K562 (cell line): ENCODE measurements at regions not wholly inside any gene's neighbourhood (a gene's known extent, or its start where the extent isn't known, plus 50 kb on each side); places are given as distances from the start of the nearest gene placed in this dataset.

ENCODE experiments used
- ATAC-seq: fragments of 200-7000 bp; cut with Tn5 transposase; 3 replicates; pipeline ENCODE4 v1.9.1; 2020; ENCODE audit warnings: moderate library complexity
- BruUV-seq: library from RNA; stranded (reverse); fragments of 400-500 nt; replicated peaks from 2 replicates; lab custom pipeline; 2021; lab: Mats Ljungman, UMichigan
- CTCF ChIA-PET: fragments of 300-600 bp; formaldehyde crosslinking; extraction: SDS; loops from one replicate; lab custom pipeline; 2021; ENCODE audit warnings: low intra/inter-chr PET ratio; lab: Yijun Ruan, JAX
- POLR2A ChIA-PET: fragments of 300-600, 350-650 bp; sonication (Branson Sonifier 250); formaldehyde crosslinking; extraction: SDS; loops from one replicate; lab custom pipeline; 2021; ENCODE audit warnings: antibody characterized with exemption, inconsistent platforms; lab: Yijun Ruan, JAX
- DNase-seq, 4 experiments: peaks; one replicate each; pipeline versions ENCODE4 v3.0.0 to v3.0.0-alpha.2; 2011 to 2018; ENCODE audit warnings: low spot score in 3 of 4, mixed read lengths in 3 of 4; ENCODE audit errors: extremely low read depth in 1 of 4
- FAIRE-seq: peaks from 2 replicates; lab custom pipeline; 2011; peaks lifted over from hg19 to GRCh38; lab: Jason Lieb, UNC
- H2AFZ ChIP-seq: 2 replicates; pipeline ENCODE4 v1.6.0; 2011; ENCODE audit warnings: low read depth, low read length, control low read depth, inconsistent platforms
- H3K27ac ChIP-seq: fragments of 200-600 bp; 3 replicates; pipeline ENCODE4 v1.8.0; 2011; ENCODE audit warnings: low read depth, mild to moderate bottlenecking, control low read depth, inconsistent platforms, low read length, moderate library complexity, mixed read lengths; ENCODE audit errors: extremely low read depth
- H3K27me3 ChIP-seq, 2 experiments: fragments of 300-600 bp in 1 of 2; 2 replicates in 1 of 2; 3 replicates in 1 of 2; pipeline versions ENCODE4 v1.6.0 to v1.8.0; 2011; ENCODE audit warnings: inconsistent platforms in 2 of 2, low read length in 2 of 2, mild to moderate bottlenecking in 1 of 2, mixed read lengths in 1 of 2, moderate library complexity in 1 of 2; ENCODE audit not compliant: control insufficient read depth in 2 of 2, insufficient read depth in 2 of 2
- H3K36me3 ChIP-seq: fragments of 300-600 bp; 3 replicates; pipeline ENCODE4 v1.8.0; 2011; ENCODE audit warnings: mild to moderate bottlenecking, low read length, inconsistent platforms; ENCODE audit not compliant: control insufficient read depth, insufficient read depth
- H3K4me1 ChIP-seq, 2 experiments: fragments of 200-600 bp in 1 of 2; replicated peaks in 1 of 2; 2 replicates in 1 of 2; 3 replicates in 1 of 2; pipeline versions ENCODE4 v1.5.1 to v1.8.0; 2011; ENCODE audit warnings: inconsistent platforms in 2 of 2, low read length in 2 of 2, mild to moderate bottlenecking in 1 of 2, mixed read lengths in 1 of 2, moderate library complexity in 1 of 2; ENCODE audit not compliant: control insufficient read depth in 2 of 2, insufficient read depth in 2 of 2
- H3K4me2 ChIP-seq: 2 replicates; pipeline ENCODE4 v1.6.1; 2011; ENCODE audit warnings: low read length, control low read depth, inconsistent platforms, mixed read lengths; ENCODE audit not compliant: insufficient read depth
- H3K4me3 ChIP-seq: fragments of 200-600 bp; sonication (generic), shearing (Covaris generic); 2 replicates; pipeline ENCODE4 v1.5.1; 2016; ENCODE audit warnings: control low read depth, inconsistent platforms
- H3K79me2 ChIP-seq: fragments of 200-600 bp; 3 replicates; pipeline ENCODE4 v1.8.0; 2011; ENCODE audit warnings: low read length, inconsistent platforms; ENCODE audit not compliant: control insufficient read depth, insufficient read depth
- H3K9ac ChIP-seq, 2 experiments: 2 replicates each; pipeline versions ENCODE4 v1.6.0 to v1.6.1; 2011; ENCODE audit warnings: low read depth in 2 of 2, low read length in 2 of 2, control low read depth in 1 of 2, inconsistent platforms in 1 of 2, mild to moderate bottlenecking in 1 of 2, mixed read lengths in 1 of 2; ENCODE audit not compliant: insufficient read depth in 1 of 2
- H3K9me1 ChIP-seq: one replicate; pipeline ENCODE4 v1.6.0; 2011; ENCODE audit warnings: inconsistent platforms, mild to moderate bottlenecking, low read length, moderate library complexity; ENCODE audit not compliant: control insufficient read depth, insufficient read depth
- H3K9me3 ChIP-seq: replicated peaks from 2 replicates; pipeline ENCODE4 v1.5.1; 2011; ENCODE audit warnings: low read depth, low read length, inconsistent platforms; ENCODE audit not compliant: control insufficient read depth, insufficient read depth
- H4K20me1 ChIP-seq: replicated peaks from 2 replicates; pipeline ENCODE4 v1.6.1; 2011; ENCODE audit warnings: low read length, inconsistent platforms, mixed read lengths; ENCODE audit not compliant: control insufficient read depth, insufficient read depth
- ARID2 ChIP-seq: fragments of 450-650 bp; IDR thresholded peaks from 2 replicates; pipeline ENCODE4 v1.6.1; 2017; ENCODE audit warnings: antibody characterized with exemption, mild to moderate bottlenecking
- ATF7 ChIP-seq: fragments of 450-650 bp; IDR thresholded peaks from 2 replicates; pipeline ENCODE4 v1.7.1; 2014; ENCODE audit warnings: mild to moderate bottlenecking, moderate library complexity
- CSDE1 ChIP-seq, 2 experiments: fragments of 450-650 bp; IDR thresholded peaks; 2 replicates each; pipeline ENCODE4 v1.6.1; 2016; ENCODE audit warnings: mild to moderate bottlenecking in 1 of 2
- MEF2D ChIP-seq: conservative IDR thresholded peaks from 2 replicates; pipeline ENCODE4 v1.6.1; 2016; ENCODE audit warnings: low read depth, missing genetic modification characterization, missing compliant biosample characterization
- MEIS2 ChIP-seq: fragments of 450-650 bp; IDR thresholded peaks from 2 replicates; pipeline ENCODE4 v1.6.1; 2014; ENCODE audit warnings: mild to moderate bottlenecking; ENCODE audit not compliant: partially characterized antibody
- NFE2 ChIP-seq: IDR thresholded peaks from 2 replicates; pipeline ENCODE4 v1.6.1; 2014; ENCODE audit warnings: antibody characterized with exemption, low read depth
- POLR2B ChIP-seq: fragments of 450-650 bp; IDR thresholded peaks from 2 replicates; pipeline ENCODE4 v1.6.1; 2018; ENCODE audit warnings: low read depth; ENCODE audit not compliant: partially characterized antibody
- POLR2H ChIP-seq: IDR thresholded peaks from 2 replicates; pipeline ENCODE4 v1.6.1; 2016; ENCODE audit warnings: missing genetic modification characterization, low read depth, mild to moderate bottlenecking, control low read depth, missing compliant biosample characterization, moderate library complexity
- RBM34 ChIP-seq: fragments of 200-400 bp; formaldehyde crosslinking; IDR thresholded peaks from 2 replicates; pipeline ENCODE4 v1.6.1; 2018; ENCODE audit warnings: low read length, borderline replicate concordance; ENCODE audit not compliant: insufficient read depth
- SMARCE1 ChIP-seq: fragments of 450-650 bp; IDR thresholded peaks from 2 replicates; pipeline ENCODE4 v1.7.1; 2016; ENCODE audit warnings: mild to moderate bottlenecking
- TAF1 ChIP-seq: IDR thresholded peaks from 2 replicates; pipeline ENCODE4 v1.6.1; 2011; ENCODE audit warnings: mild to moderate bottlenecking, low read length, moderate library complexity; ENCODE audit not compliant: insufficient read depth, control insufficient read depth, severe bottlenecking; ENCODE audit errors: extremely low read depth
- TCF3 ChIP-seq: sonication (generic); formaldehyde crosslinking; IDR thresholded peaks from 2 replicates; pipeline ENCODE4 v1.4.0; 2020; ENCODE audit warnings: mild to moderate bottlenecking, missing genetic modification reagents
- TEAD4 ChIP-seq, 2 experiments: sonication (generic) in 1 of 2; formaldehyde crosslinking in 1 of 2; IDR thresholded peaks; 2 replicates each; pipeline versions ENCODE4 v1.6.1 to v1.8.0; 2012 to 2022; ENCODE audit warnings: borderline replicate concordance in 1 of 2, inconsistent platforms in 1 of 2, low read length in 1 of 2, mild to moderate bottlenecking in 1 of 2, missing genetic modification reagents in 1 of 2
- WGBS: fragments of 100-300 bp; shearing (Covaris generic); methylation state at CpG from one replicate; pipeline ENCODE4 v1.1.6; 2016; ENCODE audit warnings: low coverage, mixed read lengths; ENCODE audit not compliant: insufficient coverage; ENCODE audit errors: missing lambda C conversion rate; 5-methylcytosine and 5-hydroxymethylcytosine counted together
- in situ Hi-C: fragments of 300-500 bp; cut with MboI; formaldehyde crosslinking; loops from 4 replicates; pipeline ENCODE4 v1.15.0; 2018; ENCODE audit warnings: inconsistent platforms, mixed read lengths
- intact Hi-C: fragments of 100-400 bp; cut with micrococcal nuclease; formaldehyde crosslinking; loops from 2 replicates; pipeline ENCODE4 v1.14.2; 2022
- TF ChIP-seq, protein P1 (sequence below): fragments of 450-650 bp; formaldehyde crosslinking; IDR thresholded peaks from 2 replicates; pipeline ENCODE4 v1.4.0; 2022; ENCODE audit warnings: missing genetic modification characterization
- TF ChIP-seq, protein P2 (sequence below): fragments of 250-450 bp; sonication (Bioruptor Pico); IDR thresholded peaks from 2 replicates; pipeline ENCODE4 v1.5.0; 2020; ENCODE audit warnings: mild to moderate bottlenecking
- TF ChIP-seq, protein P3 (sequence below): fragments of 450-650 bp; IDR thresholded peaks from 2 replicates; pipeline ENCODE4 v1.6.1; 2016; ENCODE audit warnings: low read depth, mild to moderate bottlenecking, moderate library complexity

DNA sequence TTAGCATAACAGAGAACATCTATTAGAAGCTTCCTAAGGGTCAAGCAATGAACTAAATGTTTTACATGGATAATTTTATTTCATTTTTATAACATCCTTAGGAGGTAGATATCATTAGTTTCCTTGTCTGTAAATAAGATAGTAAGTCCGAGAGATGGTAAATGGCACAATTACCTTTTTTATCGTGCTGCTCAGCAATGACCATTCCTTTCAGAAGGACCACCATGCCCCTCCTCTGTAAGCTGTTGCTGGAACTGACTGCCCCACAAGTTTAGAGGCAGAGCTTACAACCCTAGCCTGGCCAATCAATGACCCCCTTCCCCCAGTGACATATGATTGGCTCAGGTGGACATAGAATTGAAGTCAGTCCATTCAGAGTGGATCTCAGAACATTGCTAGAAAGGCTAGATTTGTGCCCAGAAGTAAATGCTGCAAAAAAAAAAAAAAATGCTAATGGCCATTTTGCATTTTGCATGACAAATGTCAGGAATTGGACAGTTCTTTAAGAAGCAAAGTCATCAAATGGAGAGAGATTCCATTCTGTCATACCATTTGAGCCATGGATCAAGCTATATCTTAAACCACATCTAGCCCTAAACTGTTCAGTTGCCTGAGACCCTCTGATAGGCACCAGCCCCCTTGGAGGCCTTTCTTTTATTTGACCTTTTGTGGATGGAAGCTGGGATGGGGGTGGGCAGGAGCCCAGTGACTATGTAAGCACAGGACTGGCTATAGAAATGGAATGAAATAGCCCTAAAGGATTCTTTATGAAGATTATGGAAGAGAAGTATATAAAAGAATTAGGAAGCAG lies 668.3 kb downstream of the UQCRFS1 start:
- Histone ChIP-seq H3K79me2 (peaks cover 78% of the 10 kb centered on the region), H2AFZ (no peak overlapping the region), H3K9ac (peak overlapping the region; percentile 85 to 87; a peak in 3 of 4 replicates), H3K4me1 (peaks cover 18 to 19% of the 10 kb centered on the region in 2 experiments), H3K9me3 (no peaks in the 10 kb centered on the region), H3K36me3 (peaks cover 4% of the 10 kb centered on the region; the same call in 1 of the 3 replicates), H3K4me2 (peak overlapping the region; percentile 87), H4K20me1 (no peaks in the 10 kb centered on the region), H3K27me3 (no peaks in the 10 kb centered on the region), H3K27ac (peak overlapping the region; percentile 85), H3K9me1 (no peaks in the 10 kb centered on the region), H3K4me3 (peak overlapping the region; percentile 48)
- POLR2A ChIA-PET, result interaction anchor here (0.7 to 7.0 kb wide), 14 partner anchors 8 to 89 kb away, joined by 3 to 81 read pairs (median 3); no protein-coding TSS in a partner anchor
- WGBS, result 9% methylated on average over 2 of the region's 2 CpGs
- BruUV-seq, result no TSS peak
- intact Hi-C loops (no loop called here), in situ Hi-C loops (loop anchor here (5.0 kb wide), 1 partner anchor 63 kb away; no protein-coding TSS in a partner anchor)
- CTCF ChIA-PET, result no interaction called here
- DNase-seq, result peak; percentile 51 to 83 (median 68)
- ATAC-seq, result peak; percentile 66
- FAIRE-seq, result peak; percentile 70
- TF ChIP-seq NFE2 (0 out of 2 replicates have a peak, but pooled peaks have one; percentile 2), TAF1 (peak; percentile 70), TCF3 (CRISPR knock-in tag) (0 out of 2 replicates have a peak, but pooled peaks have one; percentile 45), MEF2D (tag) (no peak), MEIS2 (peak; percentile 44), ATF7 (no peak), POLR2H (tag) (peak; percentile 84), SMARCE1 (no peak), RBM34 (no peak), TEAD4 (IDR thresholded peaks at IDR 0.05; ENCODE audit: low read length) (peak; percentile 12; the same call in 1 of the 2 replicates), TEAD4 (CRISPR knock-in tag; IDR thresholded peaks at IDR 0.05; ENCODE audit: borderline replicate concordance) (no peak), CSDE1 (IDR thresholded peaks at IDR 0.05) (0 out of 4 replicates have a peak, but pooled peaks of 1 of the 2 experiments have one; percentile 17), ARID2 (no peak), POLR2B (peak; percentile 91)
- TF ChIP-seq, protein P1, sequence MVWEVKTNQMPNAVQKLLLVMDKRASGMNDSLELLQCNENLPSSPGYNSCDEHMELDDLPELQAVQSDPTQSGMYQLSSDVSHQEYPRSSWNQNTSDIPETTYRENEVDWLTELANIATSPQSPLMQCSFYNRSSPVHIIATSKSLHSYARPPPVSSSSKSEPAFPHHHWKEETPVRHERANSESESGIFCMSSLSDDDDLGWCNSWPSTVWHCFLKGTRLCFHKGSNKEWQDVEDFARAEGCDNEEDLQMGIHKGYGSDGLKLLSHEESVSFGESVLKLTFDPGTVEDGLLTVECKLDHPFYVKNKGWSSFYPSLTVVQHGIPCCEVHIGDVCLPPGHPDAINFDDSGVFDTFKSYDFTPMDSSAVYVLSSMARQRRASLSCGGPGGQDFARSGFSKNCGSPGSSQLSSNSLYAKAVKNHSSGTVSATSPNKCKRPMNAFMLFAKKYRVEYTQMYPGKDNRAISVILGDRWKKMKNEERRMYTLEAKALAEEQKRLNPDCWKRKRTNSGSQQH (CRISPR knock-in tag), result no peak
- TF ChIP-seq, protein P2, sequence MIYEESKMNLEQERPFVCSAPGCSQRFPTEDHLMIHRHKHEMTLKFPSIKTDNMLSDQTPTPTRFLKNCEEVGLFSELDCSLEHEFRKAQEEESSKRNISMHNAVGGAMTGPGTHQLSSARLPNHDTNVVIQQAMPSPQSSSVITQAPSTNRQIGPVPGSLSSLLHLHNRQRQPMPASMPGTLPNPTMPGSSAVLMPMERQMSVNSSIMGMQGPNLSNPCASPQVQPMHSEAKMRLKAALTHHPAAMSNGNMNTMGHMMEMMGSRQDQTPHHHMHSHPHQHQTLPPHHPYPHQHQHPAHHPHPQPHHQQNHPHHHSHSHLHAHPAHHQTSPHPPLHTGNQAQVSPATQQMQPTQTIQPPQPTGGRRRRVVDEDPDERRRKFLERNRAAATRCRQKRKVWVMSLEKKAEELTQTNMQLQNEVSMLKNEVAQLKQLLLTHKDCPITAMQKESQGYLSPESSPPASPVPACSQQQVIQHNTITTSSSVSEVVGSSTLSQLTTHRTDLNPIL, result no peak
- TF ChIP-seq, protein P3, sequence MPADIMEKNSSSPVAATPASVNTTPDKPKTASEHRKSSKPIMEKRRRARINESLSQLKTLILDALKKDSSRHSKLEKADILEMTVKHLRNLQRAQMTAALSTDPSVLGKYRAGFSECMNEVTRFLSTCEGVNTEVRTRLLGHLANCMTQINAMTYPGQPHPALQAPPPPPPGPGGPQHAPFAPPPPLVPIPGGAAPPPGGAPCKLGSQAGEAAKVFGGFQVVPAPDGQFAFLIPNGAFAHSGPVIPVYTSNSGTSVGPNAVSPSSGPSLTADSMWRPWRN, result no peak
